Esophagus squamous epithelium (tissue), 4 donors: ENCODE measurements at regions not wholly inside any gene's neighbourhood (a gene's known extent, or its start where the extent isn't known, plus 50 kb on each side); places are given as distances from the start of the nearest gene placed in this dataset.

Source experiments
- CTCF ChIP-seq, 6 experiments: fragments of 450-650 bp in 4 of 6; fragments of 200-600 bp in 2 of 6; sonication (generic) in 2 of 6; IDR thresholded peaks; one replicate each; pipeline ENCODE4 v1.5.1; 2016 to 2019; ENCODE audit warnings: antibody characterized with exemption in 6 of 6, mild to moderate bottlenecking in 4 of 6, moderate library complexity in 4 of 6
- POLR2A ChIP-seq, 4 donors: fragments of 450-650 bp; IDR thresholded peaks; one replicate each; pipeline ENCODE4 v1.6.1; 2017; ENCODE audit warnings: antibody characterized with exemption in 4 of 4, mild to moderate bottlenecking in 4 of 4, moderate library complexity in 3 of 4

GRCh38 chr2:56102866-56103265 lies 80.9 kb upstream of the CCDC85A start:
- no peak for TF ChIP-seq CTCF (IDR thresholded peaks at IDR 0.05)
- no peak for TF ChIP-seq POLR2A (IDR thresholded peaks at IDR 0.05)
